Stimulated activated CD8-positive, alpha-beta memory T cell treated with anti-CD3 and anti-CD28 coated beads, Interleukin-7, amount 100 ng/mL, for 1 hour (primary cell): ENCODE measurements at regions not wholly inside any gene's neighbourhood (a gene's known extent, or its start where the extent isn't known, plus 50 kb on each side); places are given as distances from the start of the nearest gene placed in this dataset.

Source experiments
- DNase-seq, 2 donors: peaks; one replicate each; pipeline ENCODE4 v3.0.0-alpha.2; 2020; ENCODE audit warnings: low read depth in 2 of 2

GRCh38 chr7:8932751-8933150 is 499.3 kb downstream of the NXPH1 start:
- DNase-seq, result no peak

- no peak for DNase-seq
These were observed 503.8 kb downstream of the NXPH1 start for GRCh38 chr7:8937204-8937603.

- DNase-seq, result no peak
These were observed 504.8 kb downstream of the NXPH1 start for GRCh38 chr7:8938044-8938805.

GRCh38 chr7:8939446-8939845 is 506.0 kb downstream of the NXPH1 start:
- DNase-seq, result no peak

GRCh38 chr7:8963722-8964121 is 530.3 kb downstream of the NXPH1 start:
- DNase-seq, result no peak

GRCh38 chr7:8965177-8965576 is 531.8 kb downstream of the NXPH1 start:
- DNase-seq, result no peak

GRCh38 chr7:8973601-8974000 is 540.2 kb downstream of the NXPH1 start:
- DNase-seq, result no peak

GRCh38 chr7:8975681-8976080 is 542.3 kb downstream of the NXPH1 start:
- no peak for DNase-seq

- DNase-seq, result no peak
These were observed 549.1 kb downstream of the NXPH1 start for GRCh38 chr7:8982338-8982992.

- DNase-seq, result no peak
These were observed 551.8 kb downstream of the NXPH1 start for GRCh38 chr7:8985255-8985654.

GRCh38 chr7:8988267-8988666 is 554.9 kb downstream of the NXPH1 start:
- DNase-seq, result no peak

GRCh38 chr7:8991159-8991558 is 557.8 kb downstream of the NXPH1 start:
- no peak for DNase-seq

- no peak for DNase-seq
These were observed 565.4 kb downstream of the NXPH1 start for GRCh38 chr7:8998762-8999161.

- DNase-seq, result no peak
These were observed 580.5 kb downstream of the NXPH1 start for GRCh38 chr7:9013940-9014339.

GRCh38 chr7:9017286-9017685 is 583.9 kb downstream of the NXPH1 start:
- DNase-seq, result no peak

- DNase-seq, result no peak
These were observed 589.0 kb downstream of the NXPH1 start for GRCh38 chr7:9022456-9022855.

GRCh38 chr7:9023675-9024294 is 590.4 kb downstream of the NXPH1 start:
- no peak for DNase-seq

- no peak for DNase-seq
These were observed 592.7 kb downstream of the NXPH1 start for GRCh38 chr7:9026121-9026520.

GRCh38 chr7:9028012-9028411 is 594.6 kb downstream of the NXPH1 start:
- no peak for DNase-seq

GRCh38 chr7:9029681-9030530 is 596.5 kb downstream of the NXPH1 start:
- no peak for DNase-seq

- DNase-seq, result no peak
These were observed 597.6 kb downstream of the NXPH1 start for GRCh38 chr7:9030976-9031375.

- no peak for DNase-seq
These were observed 598.0 kb downstream of the NXPH1 start for GRCh38 chr7:9031386-9031785.
